Caco-2 (cell line): ENCODE measurements at regions not wholly inside any gene's neighbourhood (a gene's known extent, or its start where the extent isn't known, plus 50 kb on each side); places are given as distances from the start of the nearest gene placed in this dataset.

Source experiments
- BruUV-seq: library from RNA; stranded (reverse); fragments of 400-500 nt; replicated peaks from 2 replicates; lab custom pipeline; 2021; lab: Mats Ljungman, UMichigan
- CTCF ChIA-PET: fragments of 300-600 bp; sonication (Branson Sonifier 250); formaldehyde crosslinking; loops from one replicate; lab custom pipeline; 2022; ENCODE audit warnings: antibody characterized with exemption; lab: Charles Lee
- POLR2A ChIA-PET: fragments of 300-600 bp; sonication (Branson Sonifier 250); formaldehyde crosslinking; loops from one replicate; lab custom pipeline; 2022; ENCODE audit warnings: antibody characterized with exemption; lab: Charles Lee
- DNase-seq, 2 experiments: peaks; one replicate each; pipeline versions ENCODE4 v3.0.0 to v3.0.0-alpha.2; 2020 to 2022
- H3K27me3 ChIP-seq: replicated peaks from 2 replicates; pipeline ENCODE4 v1.6.0; 2011; ENCODE audit warnings: low read length; ENCODE audit not compliant: control insufficient read depth, insufficient read depth
- H3K36me3 ChIP-seq: 2 replicates; pipeline ENCODE4 v1.5.1; 2011; ENCODE audit warnings: low read length; ENCODE audit not compliant: control insufficient read depth, insufficient read depth
- H3K4me1 ChIP-seq: fragments of 250-450 bp; sonication (Bioruptor Pico); 2 replicates; pipeline ENCODE4 v1.5.1; 2020; ENCODE audit warnings: mild to moderate bottlenecking
- H3K4me3 ChIP-seq: 2 replicates; pipeline ENCODE4 v1.5.1; 2011; ENCODE audit warnings: low read depth, mild to moderate bottlenecking, control low read depth, low read length
- H3K9me3 ChIP-seq: fragments of 250-450 bp; sonication (Bioruptor Pico); 2 replicates; pipeline ENCODE4 v1.5.1; 2020; ENCODE audit warnings: mild to moderate bottlenecking, moderate library complexity
- H3K27ac Mint-ChIP-seq: one replicate; pipeline ENCODE4 v1.8.0; 2022; ENCODE audit warnings: mixed read lengths; ENCODE audit not compliant: unreplicated experiment
- H3K27me3 Mint-ChIP-seq: one replicate; pipeline ENCODE4 v1.8.0; 2022; ENCODE audit warnings: mixed read lengths; ENCODE audit not compliant: insufficient read depth, unreplicated experiment
- H3K36me3 Mint-ChIP-seq: one replicate; pipeline ENCODE4 v1.8.0; 2022; ENCODE audit warnings: mild to moderate bottlenecking, mixed read lengths; ENCODE audit not compliant: insufficient read depth, unreplicated experiment
- H3K4me1 Mint-ChIP-seq: one replicate; pipeline ENCODE4 v1.8.0; 2022; ENCODE audit warnings: low read depth, mixed read lengths; ENCODE audit not compliant: unreplicated experiment
- H3K4me3 Mint-ChIP-seq: one replicate; pipeline ENCODE4 v1.8.0; 2022; ENCODE audit warnings: mild to moderate bottlenecking, moderate library complexity, mixed read lengths; ENCODE audit not compliant: unreplicated experiment
- H3K9me3 Mint-ChIP-seq: one replicate; pipeline ENCODE4 v1.8.0; 2022; ENCODE audit warnings: mixed read lengths; ENCODE audit not compliant: unreplicated experiment
- CTCF ChIP-seq, 2 experiments: fragments of 200-600 bp in 1 of 2; IDR thresholded peaks; 1 replicate in 1 of 2; 2 replicates in 1 of 2; pipeline versions ENCODE4 v1.5.1 to v1.8.0; 2011 to 2022; ENCODE audit warnings: antibody characterized with exemption in 1 of 2, control low read depth in 1 of 2, inconsistent platforms in 1 of 2, low read depth in 1 of 2, low read length in 1 of 2, mild to moderate bottlenecking in 1 of 2, moderate library complexity in 1 of 2; ENCODE audit not compliant: insufficient read depth in 1 of 2, severe bottlenecking in 1 of 2, unreplicated experiment in 1 of 2
- intact Hi-C: fragments of 100-400 bp; cut with micrococcal nuclease; formaldehyde crosslinking; loops from one replicate; pipeline ENCODE4 v1.10.0; 2022; ENCODE audit not compliant: unreplicated experiment

GRCh38 chr13:109468123-109468522 is 318.3 kb downstream of the IRS2 start:
- H3K4me1 Mint-ChIP-seq: no peaks in the 10 kb centered on the region
- POLR2A ChIA-PET: no interaction called here
- Histone ChIP-seq H3K4me3 (no peak overlapping the region), H3K9me3 (peaks cover 4% of the 10 kb centered on the region; the same call in 1 of the 2 replicates), H3K4me1 (no peaks in the 10 kb centered on the region), H3K27me3 (no peaks in the 10 kb centered on the region), H3K36me3 (no peaks in the 10 kb centered on the region)
- H3K27ac Mint-ChIP-seq: no peak overlapping the region
- H3K27me3 Mint-ChIP-seq: peaks cover 4% of the 10 kb centered on the region
- intact Hi-C loops: no loop called here
- no peaks in the 10 kb centered on the region for H3K36me3 Mint-ChIP-seq
- BruUV-seq: no TSS peak
- no peak overlapping the region for H3K4me3 Mint-ChIP-seq
- peaks cover 19% of the 10 kb centered on the region for H3K9me3 Mint-ChIP-seq
- CTCF ChIA-PET: no interaction called here
- TF ChIP-seq CTCF (IDR thresholded peaks at IDR 0.05; ENCODE audit: insufficient read depth in 1 of 2, low read depth in 1 of 2, low read length in 1 of 2, severe bottlenecking in 1 of 2, unreplicated experiment in 1 of 2): no peak
- no peak for DNase-seq

GRCh38 chr13:109465148-109465547 is 321.2 kb downstream of the IRS2 start:
- Histone ChIP-seq H3K4me1 (no peaks in the 10 kb centered on the region), H3K36me3 (no peaks in the 10 kb centered on the region), H3K27me3 (no peaks in the 10 kb centered on the region), H3K4me3 (no peak overlapping the region), H3K9me3 (peaks cover 6% of the 10 kb centered on the region; the same call in 1 of the 2 replicates)
- H3K36me3 Mint-ChIP-seq: no peaks in the 10 kb centered on the region
- BruUV-seq: no TSS peak
- intact Hi-C loops: no loop called here
- ChIA-PET POLR2A (no interaction called here), CTCF (no interaction called here)
- DNase-seq: no peak
- no peak for TF ChIP-seq CTCF (IDR thresholded peaks at IDR 0.05; ENCODE audit: insufficient read depth in 1 of 2, low read depth in 1 of 2, low read length in 1 of 2, severe bottlenecking in 1 of 2, unreplicated experiment in 1 of 2)
- no peaks in the 10 kb centered on the region for H3K4me1 Mint-ChIP-seq
- H3K4me3 Mint-ChIP-seq: no peak overlapping the region
- H3K27me3 Mint-ChIP-seq: no peaks in the 10 kb centered on the region
- no peak overlapping the region for H3K27ac Mint-ChIP-seq
- peaks cover 40% of the 10 kb centered on the region for H3K9me3 Mint-ChIP-seq

GRCh38 chr13:109454167-109454917 is 332.0 kb downstream of the IRS2 start:
- H3K4me1 Mint-ChIP-seq: no peaks in the 10 kb centered on the region
- Histone ChIP-seq H3K4me1 (no peaks in the 10 kb centered on the region), H3K9me3 (0 out of 2 replicates have a peak, but pooled peaks cover 3% of the 10 kb centered on the region), H3K36me3 (no peaks in the 10 kb centered on the region), H3K27me3 (no peaks in the 10 kb centered on the region), H3K4me3 (no peak overlapping the region)
- H3K27ac Mint-ChIP-seq: no peak overlapping the region
- intact Hi-C loops: no loop called here
- H3K9me3 Mint-ChIP-seq: no peaks in the 10 kb centered on the region
- ChIA-PET POLR2A (no interaction called here), CTCF (no interaction called here)
- H3K36me3 Mint-ChIP-seq: no peaks in the 10 kb centered on the region
- TF ChIP-seq CTCF (IDR thresholded peaks at IDR 0.05; ENCODE audit: insufficient read depth in 1 of 2, low read depth in 1 of 2, low read length in 1 of 2, severe bottlenecking in 1 of 2, unreplicated experiment in 1 of 2): no peak
- no peak for DNase-seq
- no peaks in the 10 kb centered on the region for H3K27me3 Mint-ChIP-seq
- BruUV-seq: no TSS peak
- H3K4me3 Mint-ChIP-seq: no peak overlapping the region
